Activated CD4-positive, alpha-beta T cell treated with anti-CD3 and anti-CD28 coated beads for 4 hours (primary cell): ENCODE measurements at regions not wholly inside any gene's neighbourhood (a gene's known extent, or its start where the extent isn't known, plus 50 kb on each side); places are given as distances from the start of the nearest gene placed in this dataset.
"Not testable (repeated sequence)": the region's sequence is repeated elsewhere in the genome, so short reads cannot be mapped to it uniquely, and the experiment has no call there.

Experiments
- DNase-seq, 2 donors: peaks; one replicate each; pipeline ENCODE4 v3.0.0-alpha.2; 2020

DNA sequence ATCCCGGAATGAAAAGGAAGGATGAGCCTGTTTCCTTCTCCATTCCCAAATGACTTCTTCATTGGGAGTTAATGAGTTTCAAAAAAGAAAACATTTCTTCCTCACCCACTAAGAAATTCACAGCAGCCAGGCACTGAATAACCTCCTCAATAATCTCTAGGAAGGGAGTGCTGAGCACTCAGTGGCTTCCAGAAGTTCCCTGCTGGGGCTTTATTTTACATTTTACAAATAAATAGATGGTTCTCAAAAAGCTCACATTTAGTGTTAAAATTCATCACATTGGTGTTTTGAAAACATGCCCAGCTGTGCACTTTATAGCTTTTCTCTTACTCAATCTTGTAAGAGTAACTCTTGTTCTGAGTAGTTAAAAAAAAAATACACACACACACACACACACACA lies 148.9 kb upstream of the PFKP start:
- no peak for DNase-seq

DNA sequence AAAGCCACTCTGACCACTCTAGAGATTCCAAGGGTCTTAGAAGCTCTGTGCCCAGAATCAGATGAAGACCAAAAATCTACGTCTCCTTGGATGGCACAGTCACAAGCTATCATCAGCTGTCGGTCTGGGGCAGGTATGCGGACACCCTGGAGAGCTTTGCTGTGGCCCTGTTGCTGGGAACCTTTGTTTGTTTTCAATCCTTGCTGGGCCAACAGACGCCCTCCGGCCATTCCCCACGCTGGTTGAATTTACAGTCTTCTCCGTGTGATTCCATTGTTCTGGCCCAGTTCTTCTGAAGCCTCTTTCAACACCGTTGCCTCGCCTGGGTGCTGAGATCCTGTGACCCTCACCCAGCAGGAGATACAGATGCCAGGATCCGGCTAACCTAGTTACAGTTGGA lies 149.4 kb upstream of the PFKP start:
- DNase-seq = no peak

DNA sequence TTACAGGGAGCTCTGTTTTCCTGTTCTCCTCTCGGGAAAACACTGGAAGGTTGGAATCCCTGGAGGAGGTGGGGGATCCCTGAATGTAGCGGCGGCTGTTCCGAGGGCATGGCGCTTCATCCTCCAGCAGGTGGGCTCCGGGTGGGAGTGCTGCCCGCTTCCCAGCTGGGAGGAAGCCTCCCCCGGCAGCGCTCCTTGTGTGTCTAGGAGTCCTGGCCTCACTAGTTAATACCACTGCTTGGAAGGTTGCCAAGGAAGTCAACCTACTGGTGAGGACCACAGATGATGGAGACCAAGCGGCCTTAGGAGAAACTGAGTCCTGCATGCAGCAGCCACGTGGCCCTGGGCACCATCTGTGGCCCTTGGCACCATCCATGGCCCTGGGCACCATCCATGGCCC lies 151.9 kb upstream of the PFKP start:
- no peak for DNase-seq

DNA sequence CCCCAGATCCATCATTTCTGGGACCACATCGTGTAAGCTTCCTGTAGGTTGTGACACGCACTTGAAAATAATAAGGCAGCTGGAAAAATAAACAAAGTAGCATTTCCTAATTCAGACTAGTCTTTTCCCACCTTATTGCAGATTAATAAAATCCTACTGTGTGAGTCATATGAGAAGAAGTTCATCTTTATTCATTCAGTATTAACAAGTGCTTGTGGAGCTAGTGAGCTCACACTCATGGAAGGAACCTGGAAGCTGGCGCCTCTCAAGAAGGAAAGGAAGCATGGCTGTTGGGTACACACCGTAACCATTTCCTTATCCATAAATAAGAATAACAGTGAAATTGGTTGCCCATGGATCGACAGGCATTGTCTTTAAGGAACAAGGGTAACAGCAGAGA lies 152.6 kb upstream of the PFKP start:
- DNase-seq = no peak

DNA sequence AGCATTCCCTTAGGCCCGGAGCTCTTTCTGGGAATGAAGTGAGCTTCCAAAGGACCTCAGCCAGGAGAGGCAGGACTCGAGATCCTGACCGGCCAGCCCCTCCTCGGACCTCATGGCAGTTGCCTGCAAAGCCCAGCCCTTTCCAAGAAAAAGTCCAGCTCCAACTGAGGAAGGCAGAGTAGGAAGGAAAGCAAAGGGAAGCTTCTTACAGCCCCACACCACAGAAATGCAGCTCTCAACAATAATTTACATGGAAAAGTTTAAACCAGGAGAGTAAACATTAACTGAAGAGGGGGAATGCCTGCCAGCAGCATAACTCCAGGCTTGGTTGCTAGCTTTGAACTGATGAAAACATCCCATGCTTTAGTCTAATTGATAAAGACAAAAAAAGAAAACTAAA lies 153.9 kb upstream of the PFKP start:
- DNase-seq = no peak

DNA sequence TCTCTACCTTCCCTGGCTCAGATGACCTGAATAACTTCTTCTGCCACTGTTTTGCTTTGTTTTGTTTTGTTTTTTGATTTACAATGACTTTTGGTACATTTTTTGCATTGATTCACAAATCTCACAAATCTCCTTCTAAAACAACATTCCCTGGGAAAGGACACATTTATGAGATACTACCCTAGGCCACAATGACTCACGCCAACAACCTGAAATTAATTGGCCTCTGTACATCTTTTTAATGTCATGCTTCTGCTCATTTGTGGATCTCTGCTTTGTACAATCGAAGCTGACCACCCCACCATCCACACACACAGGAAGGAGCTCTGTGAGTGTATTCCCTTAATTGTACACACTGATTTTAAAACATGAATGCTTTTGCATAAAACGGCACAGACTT lies 156.7 kb upstream of the PFKP start:
- no peak for DNase-seq

DNA sequence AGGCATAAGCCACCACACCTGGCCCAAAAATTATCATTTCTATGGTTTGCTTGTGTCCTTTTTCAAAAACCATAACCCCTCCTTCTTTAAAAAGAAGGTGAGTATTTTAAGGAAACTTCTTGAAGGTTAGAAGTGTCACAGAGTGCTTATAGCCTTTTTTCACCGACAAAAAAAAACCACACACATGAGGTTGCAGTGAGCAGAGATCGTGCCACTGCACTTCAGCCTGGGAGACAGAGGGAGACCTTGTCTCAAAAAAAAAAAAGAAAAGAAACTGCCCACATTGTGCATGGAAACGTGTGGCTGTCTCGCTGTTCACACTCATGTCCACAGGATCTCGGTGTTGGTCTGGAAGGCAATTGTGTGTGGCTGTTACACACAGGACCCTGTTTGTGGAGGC lies 157.4 kb upstream of the PFKP start:
- no peak for DNase-seq

DNA sequence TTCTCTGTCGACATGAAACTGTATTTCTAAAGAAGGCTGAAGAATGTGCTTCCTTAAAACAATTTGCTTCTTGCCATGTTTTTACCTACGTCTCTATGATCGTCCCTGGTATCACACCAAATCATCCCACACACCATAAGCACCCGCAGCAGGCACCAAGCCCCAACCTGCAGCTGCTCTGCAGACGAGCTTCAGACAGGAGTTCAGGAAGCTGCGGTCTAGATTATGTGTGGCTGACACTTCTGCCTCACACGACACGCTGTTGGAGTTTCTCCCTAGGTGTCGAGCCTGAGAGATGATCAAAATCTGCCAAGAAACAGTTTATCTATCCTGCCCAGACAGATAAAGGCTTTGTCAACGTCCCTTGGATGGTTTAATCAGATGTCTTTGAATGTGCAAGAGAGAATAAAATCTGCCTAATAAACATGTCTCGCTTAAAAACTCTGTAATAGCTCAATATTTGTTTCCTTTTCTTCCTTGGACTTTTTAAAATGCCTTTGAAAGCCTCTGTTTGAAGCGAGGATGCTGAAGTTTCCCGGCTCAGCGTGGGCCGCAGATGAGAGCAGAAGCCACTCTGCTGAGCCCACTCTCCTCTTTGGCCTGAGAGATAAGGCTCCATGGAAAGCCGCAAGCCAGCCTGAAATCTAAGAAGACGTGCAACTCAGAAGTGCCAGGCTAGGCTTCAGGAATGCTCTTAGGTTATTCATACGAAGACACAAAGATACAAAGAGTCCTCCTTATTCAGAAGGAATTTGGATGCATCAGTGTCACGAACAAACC lies 158.3 kb upstream of the PFKP start:
- peak in 1 of 2 donors; percentile 2 for DNase-seq

DNA sequence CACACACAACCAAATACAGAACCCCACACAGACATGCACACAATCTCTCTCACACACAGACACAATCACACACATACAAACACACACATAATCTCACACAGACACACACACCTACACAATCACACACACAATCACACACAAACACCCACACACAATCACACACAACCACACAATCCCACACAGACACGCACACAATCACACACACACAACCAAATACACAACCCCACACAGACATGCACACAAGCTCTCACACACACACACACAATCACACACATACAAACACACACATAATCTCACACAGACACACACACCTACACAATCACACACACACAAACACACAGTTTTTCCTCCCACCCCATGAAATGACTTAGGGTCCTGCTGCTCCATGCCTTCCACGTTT lies 160.4 kb upstream of the PFKP start:
- DNase-seq = no peak

DNA sequence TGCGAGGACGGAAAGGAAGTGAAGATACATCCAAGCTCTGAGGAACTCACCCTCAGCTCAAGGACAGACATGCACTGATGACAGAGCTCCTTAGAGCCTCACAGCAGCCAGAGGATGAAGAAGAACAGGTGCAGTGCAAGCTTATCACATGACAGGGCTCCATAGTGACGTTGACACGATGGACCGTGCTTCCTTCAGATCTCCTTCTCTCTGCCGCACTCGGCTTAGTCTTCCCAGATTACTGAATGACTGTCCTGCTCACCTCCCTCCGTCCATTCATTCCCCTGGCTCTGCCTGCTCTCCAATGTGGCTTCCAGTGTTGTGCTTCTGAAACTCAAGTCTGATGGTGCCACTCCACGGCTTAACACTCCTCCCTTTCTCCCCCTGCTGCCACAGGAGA lies 161.5 kb upstream of the PFKP start:
- no peak for DNase-seq

DNA sequence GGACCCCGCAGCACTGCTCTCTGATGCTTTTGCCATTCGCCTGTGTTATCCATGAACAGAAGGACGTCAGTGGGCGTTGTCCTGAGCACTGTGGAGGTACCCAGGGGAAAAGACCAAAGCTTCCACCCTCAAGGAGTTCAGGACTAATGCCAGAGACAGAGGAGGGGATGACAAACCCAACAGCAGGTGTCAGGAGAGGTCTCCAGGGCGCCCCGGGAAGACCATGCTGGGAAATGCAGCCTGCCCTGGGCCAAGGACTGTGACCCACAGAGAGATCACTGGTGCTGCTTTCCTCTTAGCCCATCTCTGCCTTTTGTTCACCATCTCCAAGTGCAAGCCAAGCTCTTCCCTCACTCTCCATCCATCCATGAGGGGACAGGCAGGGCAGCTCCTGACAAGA lies 166.8 kb upstream of the PFKP start:
- DNase-seq = no peak

DNA sequence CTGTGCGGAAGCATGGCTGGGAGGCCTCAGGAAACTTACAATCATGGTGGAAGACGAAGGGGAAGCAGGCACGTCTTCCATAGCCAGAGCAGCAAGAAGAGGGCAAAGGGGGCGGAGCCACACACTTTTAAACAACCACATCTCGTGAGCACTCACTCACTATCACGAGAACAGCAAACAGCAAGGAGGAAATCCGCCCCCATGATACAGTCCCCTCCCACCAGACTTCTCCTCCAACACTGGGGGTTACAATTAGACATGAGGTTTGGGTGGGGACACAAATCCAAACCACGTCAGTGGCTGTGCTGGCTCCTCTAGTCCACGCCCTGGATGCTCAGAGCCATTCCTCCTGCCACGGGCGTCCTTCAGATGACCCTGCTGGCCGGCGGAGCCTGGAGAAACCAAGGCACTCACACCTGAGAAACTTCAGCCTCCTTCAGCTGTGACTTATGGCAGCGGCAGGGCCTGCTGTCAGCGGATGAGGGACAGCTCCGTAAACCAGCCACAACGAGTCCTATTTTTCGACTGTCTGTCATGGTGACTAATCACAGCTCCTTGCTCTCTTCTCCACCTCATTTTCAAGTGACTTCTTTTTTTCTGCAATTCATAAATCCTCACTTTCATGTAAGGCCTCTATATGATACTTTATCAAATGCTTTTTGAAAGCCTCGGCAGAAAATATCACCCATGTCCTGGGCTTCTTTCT lies 167.9 kb upstream of the PFKP start:
- no peak for DNase-seq

DNA sequence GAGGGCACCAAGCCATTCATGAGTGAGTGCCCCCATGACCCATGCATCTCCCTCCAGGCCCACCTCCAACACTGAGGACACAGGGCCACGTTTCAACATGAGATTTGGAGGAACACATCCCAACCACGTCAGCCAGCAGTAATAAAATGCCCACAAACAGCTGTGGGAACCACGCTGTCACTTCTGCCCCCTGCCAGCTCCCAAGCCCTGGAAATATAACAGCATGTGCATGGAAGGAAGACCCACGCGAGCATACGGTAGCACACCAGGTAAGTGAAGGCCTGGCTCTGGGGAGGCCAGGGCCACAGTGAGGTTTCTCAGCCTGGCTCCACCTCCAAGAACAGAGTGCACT lies 168.9 kb upstream of the PFKP start:
- no peak for DNase-seq

DNA sequence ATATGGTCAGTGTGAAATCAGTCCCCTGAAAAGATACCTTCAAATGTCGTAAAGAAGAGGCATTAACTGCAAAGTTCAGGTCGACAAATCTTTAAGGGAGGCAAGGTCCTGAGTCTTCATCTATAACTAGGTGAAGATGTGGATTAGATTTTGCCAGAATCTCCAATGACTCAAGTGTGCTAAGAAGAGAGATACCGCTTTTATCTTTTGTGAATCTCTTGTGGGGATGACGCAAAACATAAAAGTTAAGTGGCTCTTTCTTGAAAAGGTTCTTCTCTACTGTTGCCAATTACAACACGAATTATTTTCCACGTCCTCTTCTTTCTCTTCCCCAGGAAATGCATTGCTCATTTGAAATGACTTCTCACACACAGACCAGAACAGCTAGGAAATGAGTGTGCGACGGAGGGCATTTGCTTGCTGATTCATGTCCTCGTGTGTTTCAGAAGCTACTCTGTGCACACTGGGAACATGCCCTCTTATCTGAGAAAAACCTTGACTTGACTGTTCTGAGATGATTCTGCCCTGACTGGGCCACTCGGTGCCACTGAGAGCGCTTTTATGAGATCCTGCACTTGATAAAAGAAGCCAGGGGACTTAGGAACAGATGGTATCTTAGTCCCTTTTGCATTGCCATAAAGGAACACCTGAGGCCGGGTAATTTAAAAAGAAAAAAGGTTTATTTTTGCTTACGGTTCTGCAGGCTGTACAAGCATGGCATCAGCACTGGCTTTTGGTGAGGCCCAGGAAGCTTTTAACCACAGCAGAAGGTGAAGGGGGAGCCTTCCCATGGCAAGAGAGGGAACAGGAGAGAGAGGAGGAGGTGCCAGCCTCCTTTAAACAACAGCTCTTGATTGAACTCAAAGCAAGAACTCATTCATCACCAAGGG lies 169.5 kb upstream of the PFKP start:
- no peak for DNase-seq

DNA sequence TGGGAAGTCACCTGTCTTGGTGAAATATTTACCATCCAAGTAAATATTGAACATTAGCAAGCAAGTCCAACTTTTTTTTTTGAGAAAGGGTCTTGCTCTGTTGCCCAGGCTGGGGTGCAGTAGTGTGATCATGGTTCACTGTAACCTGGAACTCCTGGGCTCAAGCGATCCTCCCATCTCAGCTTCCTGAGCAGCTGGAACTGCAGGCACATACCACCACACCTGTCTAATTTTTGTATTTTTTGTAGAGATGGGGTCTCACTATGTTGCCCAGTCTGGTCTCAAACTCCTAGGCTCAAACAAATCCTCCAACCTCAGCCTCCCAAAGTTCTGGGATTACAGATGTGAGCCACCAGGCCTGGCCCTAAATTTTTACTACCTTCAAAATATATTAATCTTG lies 171.0 kb upstream of the PFKP start:
- DNase-seq = not testable (repeated sequence)

DNA sequence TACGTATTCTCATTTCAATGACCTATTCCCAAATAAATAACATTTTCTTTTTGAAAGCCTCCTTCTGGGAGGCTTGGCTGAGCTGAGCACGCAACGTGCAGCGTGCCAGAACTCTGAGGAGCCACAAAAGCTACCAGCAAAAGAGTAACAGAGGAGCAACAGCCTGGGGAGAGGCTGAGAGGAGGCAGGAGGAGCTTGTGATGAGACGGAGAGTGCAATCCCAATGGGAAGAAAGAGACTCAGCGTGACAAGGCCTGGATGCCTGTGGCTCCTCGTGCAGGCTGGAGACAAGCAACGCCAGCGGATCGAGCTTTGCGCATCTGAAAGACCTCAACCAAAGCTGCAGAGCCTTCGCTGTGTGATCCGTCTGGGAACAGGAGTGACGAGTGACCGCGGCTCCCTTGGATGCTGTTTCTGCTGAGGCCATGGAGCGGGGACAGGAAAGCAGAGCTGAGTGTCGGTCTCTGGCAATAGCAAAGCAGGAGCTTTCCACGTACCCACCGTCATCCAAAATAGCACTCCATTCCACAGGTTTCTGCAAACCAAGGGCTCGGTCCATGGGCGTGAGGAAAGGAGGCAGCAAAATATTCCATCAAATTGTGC lies 171.7 kb upstream of the PFKP start:
- no peak for DNase-seq

DNA sequence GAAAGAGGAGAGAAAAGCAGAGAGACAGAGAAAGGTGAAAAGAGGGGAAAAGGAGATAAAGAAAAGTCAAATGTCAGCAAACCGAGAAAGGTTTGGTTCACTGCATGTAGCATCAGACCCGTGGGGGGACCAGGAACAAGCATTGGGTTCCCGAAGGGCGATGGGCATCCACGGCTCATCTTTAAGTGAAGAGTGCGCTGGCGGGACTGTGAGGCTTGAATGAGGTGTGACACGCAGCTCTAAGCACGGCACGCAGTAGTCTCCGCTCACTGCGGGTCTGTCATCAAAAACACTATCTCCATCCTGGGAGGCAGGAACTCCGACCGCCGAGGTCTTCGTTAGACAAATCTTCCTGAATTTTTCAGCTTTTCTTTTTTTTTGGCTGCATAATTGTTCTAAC lies 173.4 kb upstream of the PFKP start:
- DNase-seq = no peak

DNA sequence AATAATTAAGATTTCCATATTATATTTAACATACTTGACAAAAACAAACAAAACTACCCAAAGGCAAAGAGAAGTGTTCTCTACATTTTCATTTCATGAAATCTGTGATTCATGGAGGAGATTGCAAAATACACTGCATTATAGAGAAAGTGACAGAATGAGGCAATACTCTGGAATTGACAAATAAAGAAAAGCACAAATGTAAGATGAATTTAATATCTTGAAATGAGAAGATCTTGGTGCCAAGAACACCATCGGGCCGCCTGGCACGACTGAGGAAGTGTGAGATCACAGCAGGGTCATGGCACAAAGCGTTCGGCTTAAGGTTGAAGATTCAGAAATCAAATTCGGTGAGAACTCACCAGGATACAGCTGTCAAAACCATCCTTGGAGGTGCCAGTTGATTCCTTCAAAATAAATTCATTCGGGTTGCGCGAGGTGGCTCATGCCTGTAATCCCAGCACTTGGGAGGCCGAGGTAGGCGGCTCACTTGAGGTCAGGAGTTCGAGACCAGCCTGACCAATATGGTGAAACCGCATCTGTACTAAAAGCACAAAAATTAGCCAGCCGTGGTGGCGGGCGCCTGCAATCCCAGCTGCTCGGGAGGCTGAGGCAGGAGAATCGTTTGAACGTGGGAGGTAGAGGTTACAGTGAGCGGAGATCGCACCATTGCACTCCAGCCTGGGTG lies 174.0 kb upstream of the PFKP start:
- DNase-seq = no peak

DNA sequence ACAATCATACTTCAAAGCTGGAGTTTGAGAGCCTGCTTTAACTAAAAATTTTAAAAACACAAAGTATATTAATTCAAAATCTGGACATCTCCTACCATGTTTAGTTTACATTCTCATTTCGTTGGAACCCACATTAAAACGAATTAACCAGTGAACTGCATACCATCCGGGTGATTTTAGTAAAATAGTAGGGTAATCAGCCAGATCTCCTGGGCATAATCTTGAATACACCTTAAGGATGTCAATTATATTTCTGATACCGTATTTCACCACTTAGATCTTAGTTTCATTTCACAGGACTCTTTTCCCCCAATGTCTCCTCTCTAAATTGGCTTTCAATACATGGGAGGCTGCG lies 175.6 kb upstream of the PFKP start:
- no peak for DNase-seq

DNA sequence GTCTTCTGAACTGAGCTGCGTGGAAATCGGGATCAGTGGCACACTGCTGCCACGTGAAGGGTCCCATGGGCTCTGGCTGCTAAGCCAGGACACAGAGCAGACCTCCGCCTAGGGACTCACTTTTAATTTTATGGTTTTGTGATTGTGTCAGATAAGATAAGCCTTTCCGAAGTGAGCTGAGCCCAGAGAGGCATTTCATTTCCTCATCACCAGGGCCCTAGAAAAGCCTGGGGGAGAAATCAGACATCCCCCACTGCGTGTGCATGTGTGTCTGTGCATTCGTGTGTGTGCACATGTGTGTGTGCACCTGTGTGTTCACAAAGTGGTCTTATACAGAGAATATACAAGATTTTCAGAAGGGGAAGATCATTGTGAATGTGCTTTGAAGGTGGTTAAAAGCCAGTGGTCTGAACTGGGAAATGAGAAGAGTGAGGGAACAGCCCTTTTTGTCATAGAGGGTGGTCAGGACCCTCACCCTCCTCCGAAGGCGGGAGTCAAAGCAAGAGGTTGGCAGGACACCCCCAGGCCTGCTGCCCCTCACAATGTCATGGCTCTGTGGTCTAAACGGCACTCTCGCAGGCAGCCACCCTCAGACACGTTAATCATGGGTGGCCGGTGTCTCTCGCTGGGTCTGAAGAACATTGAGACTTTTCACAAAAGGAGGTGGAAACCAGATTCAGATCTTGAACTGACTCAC lies 176.1 kb upstream of the PFKP start:
- DNase-seq = no peak

DNA sequence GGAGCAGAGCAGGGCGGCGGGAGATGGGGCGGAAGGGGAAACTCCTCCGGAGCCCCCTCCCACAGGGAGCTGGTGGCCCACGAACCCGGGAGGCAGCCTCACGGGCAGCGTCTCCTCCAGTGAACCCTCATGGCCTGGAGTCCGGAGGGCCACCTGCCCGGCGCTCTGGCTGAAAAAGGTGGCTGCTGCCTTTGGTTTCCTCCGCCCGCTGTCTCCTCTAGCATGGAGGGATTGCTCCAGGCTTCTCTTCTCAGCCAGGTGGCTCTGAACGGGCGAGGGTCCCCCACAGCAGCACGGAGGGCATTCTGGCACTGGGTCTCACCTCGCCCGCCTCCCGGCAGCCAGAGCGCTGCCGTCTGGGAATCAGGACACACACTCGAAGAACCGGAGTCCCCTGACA lies 177.3 kb upstream of the PFKP start:
- no peak for DNase-seq

DNA sequence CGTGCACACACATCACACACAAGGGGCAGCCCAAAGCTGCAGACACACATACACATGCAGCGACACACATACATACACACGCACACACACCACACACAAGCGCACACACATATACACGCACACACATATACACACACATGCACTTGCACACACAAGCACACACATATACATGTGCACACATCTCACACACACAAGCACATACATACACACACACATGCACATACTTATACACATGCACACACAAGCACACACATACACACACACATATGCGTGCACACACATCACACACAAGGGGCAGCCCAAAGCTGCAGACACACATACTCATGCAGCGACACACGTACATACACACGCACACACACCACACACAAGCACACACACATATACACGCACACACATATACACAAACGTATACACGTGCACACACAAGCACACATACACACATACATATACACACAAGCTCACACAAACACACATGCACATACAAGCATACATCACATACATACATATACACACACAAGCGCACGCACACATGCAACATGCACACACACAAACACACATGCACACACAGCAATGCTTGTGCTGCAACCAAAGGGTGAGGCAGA lies 178.8 kb upstream of the PFKP start:
- no peak for DNase-seq
